Neural progenitor cell (in vitro differentiated cells): ENCODE measurements at regions not wholly inside any gene's neighbourhood (a gene's known extent, or its start where the extent isn't known, plus 50 kb on each side); places are given as distances from the start of the nearest gene placed in this dataset.

Source experiments
- DNase-seq: peaks from one replicate; pipeline ENCODE4 v3.0.0-alpha.2; 2016; ENCODE audit warnings: low spot score
- H2AFZ ChIP-seq: fragments of 200-600 bp; sonication (generic); replicated peaks from 2 replicates; pipeline ENCODE4 v1.6.1; 2016; ENCODE audit warnings: antibody characterized with exemption
- H3F3A ChIP-seq: fragments of 200-600 bp; sonication (generic); 2 replicates; pipeline ENCODE4 v1.6.1; 2016; ENCODE audit warnings: antibody characterized with exemption, low read depth
- H3K27ac ChIP-seq: fragments of 200-600 bp; sonication (generic); 2 replicates; pipeline ENCODE4 v1.5.1; 2016; ENCODE audit warnings: mild to moderate bottlenecking
- H3K27me3 ChIP-seq: fragments of 200-600 bp; sonication (generic); 2 replicates; pipeline ENCODE4 v1.6.1; 2016; ENCODE audit warnings: mild to moderate bottlenecking, moderate library complexity
- H3K36me3 ChIP-seq: fragments of 200-600 bp; sonication (generic); 2 replicates; pipeline ENCODE4 v1.5.1; 2016
- H3K4me1 ChIP-seq: fragments of 200-600 bp; sonication (generic); 2 replicates; pipeline ENCODE4 v1.6.1; 2016; ENCODE audit warnings: mixed run types
- H3K4me2 ChIP-seq: fragments of 200-600 bp; sonication (generic); 2 replicates; pipeline ENCODE4 v1.6.1; 2016
- H3K4me3 ChIP-seq: fragments of 200-600 bp; sonication (generic); 2 replicates; pipeline ENCODE4 v1.5.1; 2016
- H3K79me2 ChIP-seq: fragments of 200-600 bp; sonication (generic); 2 replicates; pipeline ENCODE4 v1.6.1; 2016; ENCODE audit warnings: low read depth
- H3K9ac ChIP-seq: fragments of 200-600 bp; sonication (generic); 2 replicates; pipeline ENCODE4 v1.6.1; 2016
- H3K9me3 ChIP-seq: fragments of 200-600 bp; sonication (generic); 2 replicates; pipeline ENCODE4 v1.5.1; 2016; ENCODE audit warnings: low read depth
- H4K20me1 ChIP-seq: fragments of 200-600 bp; sonication (generic); 2 replicates; pipeline ENCODE4 v1.6.1; 2016; ENCODE audit warnings: low read depth
- H3K27ac Mint-ChIP-seq: 3 replicates; pipeline ENCODE4 v1.8.0; 2021; ENCODE audit warnings: mixed read lengths
- H3K27me3 Mint-ChIP-seq: 2 replicates; pipeline ENCODE4 v1.8.0; 2022; ENCODE audit warnings: low read depth, mild to moderate bottlenecking, inconsistent platforms, moderate library complexity, mixed read lengths; ENCODE audit not compliant: insufficient read depth
- H3K36me3 Mint-ChIP-seq: 3 replicates; pipeline ENCODE4 v1.8.0; 2021; ENCODE audit warnings: mixed read lengths
- H3K4me1 Mint-ChIP-seq: 3 replicates; pipeline ENCODE4 v1.8.0; 2021; ENCODE audit warnings: mixed read lengths
- H3K4me3 Mint-ChIP-seq: 3 replicates; pipeline ENCODE4 v1.8.0; 2021; ENCODE audit warnings: mild to moderate bottlenecking, moderate library complexity, mixed read lengths
- H3K9me3 Mint-ChIP-seq: 3 replicates; pipeline ENCODE4 v1.8.0; 2020; ENCODE audit warnings: mixed read lengths
- EZH2 ChIP-seq: fragments of 200-600 bp; sonication (generic); IDR thresholded peaks from 2 replicates; pipeline ENCODE4 v1.6.1; 2017; ENCODE audit warnings: antibody characterized with exemption, mild to moderate bottlenecking, moderate library complexity
- EZH2phosphoT487 ChIP-seq: fragments of 200-600 bp; sonication (generic); IDR thresholded peaks from 2 replicates; pipeline ENCODE4 v1.6.1; 2017; ENCODE audit warnings: antibody characterized with exemption
- TF ChIP-seq, protein P1 (sequence below): fragments of 200-600 bp; sonication (generic); IDR thresholded peaks from 2 replicates; pipeline ENCODE4 v1.5.1; 2017; ENCODE audit warnings: antibody characterized with exemption, mild to moderate bottlenecking

DNA sequence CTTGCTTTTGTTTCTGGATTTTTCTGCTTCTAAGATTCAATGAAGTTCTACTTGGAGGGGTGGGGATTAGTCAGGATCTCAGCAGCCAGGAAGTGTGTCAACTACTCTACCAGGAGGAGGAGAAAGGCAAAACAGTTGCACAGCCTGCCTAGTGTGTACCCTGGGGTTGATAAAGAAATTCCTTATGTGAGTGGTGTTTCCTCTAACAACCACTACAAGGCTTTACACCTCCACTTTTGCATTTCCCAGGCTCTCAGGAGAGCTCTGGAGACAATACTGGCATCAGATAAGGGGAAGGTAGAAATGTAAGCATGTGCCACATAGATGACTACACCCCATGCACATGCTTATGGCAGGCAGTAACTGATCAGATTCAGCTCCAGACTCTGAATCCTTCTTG lies 174.6 kb downstream of the TOX3 start:
- H4K20me1 ChIP-seq = no peaks in the 10 kb centered on the region
- no peak for DNase-seq
- H3K4me1 ChIP-seq = peaks cover 6% of the 10 kb centered on the region
- no peak overlapping the region for H3K4me3 ChIP-seq
- TF ChIP-seq EZH2phosphoT487 (no peak), EZH2 (no peak)
- TF ChIP-seq, protein P1, sequence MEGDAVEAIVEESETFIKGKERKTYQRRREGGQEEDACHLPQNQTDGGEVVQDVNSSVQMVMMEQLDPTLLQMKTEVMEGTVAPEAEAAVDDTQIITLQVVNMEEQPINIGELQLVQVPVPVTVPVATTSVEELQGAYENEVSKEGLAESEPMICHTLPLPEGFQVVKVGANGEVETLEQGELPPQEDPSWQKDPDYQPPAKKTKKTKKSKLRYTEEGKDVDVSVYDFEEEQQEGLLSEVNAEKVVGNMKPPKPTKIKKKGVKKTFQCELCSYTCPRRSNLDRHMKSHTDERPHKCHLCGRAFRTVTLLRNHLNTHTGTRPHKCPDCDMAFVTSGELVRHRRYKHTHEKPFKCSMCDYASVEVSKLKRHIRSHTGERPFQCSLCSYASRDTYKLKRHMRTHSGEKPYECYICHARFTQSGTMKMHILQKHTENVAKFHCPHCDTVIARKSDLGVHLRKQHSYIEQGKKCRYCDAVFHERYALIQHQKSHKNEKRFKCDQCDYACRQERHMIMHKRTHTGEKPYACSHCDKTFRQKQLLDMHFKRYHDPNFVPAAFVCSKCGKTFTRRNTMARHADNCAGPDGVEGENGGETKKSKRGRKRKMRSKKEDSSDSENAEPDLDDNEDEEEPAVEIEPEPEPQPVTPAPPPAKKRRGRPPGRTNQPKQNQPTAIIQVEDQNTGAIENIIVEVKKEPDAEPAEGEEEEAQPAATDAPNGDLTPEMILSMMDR = no peak
- no peaks in the 10 kb centered on the region for H3K4me1 Mint-ChIP-seq
- no peaks in the 10 kb centered on the region for H3F3A ChIP-seq
- no peak overlapping the region for H3K27ac Mint-ChIP-seq
- H3K36me3 ChIP-seq = no peaks in the 10 kb centered on the region
- no peaks in the 10 kb centered on the region for H3K79me2 ChIP-seq
- no peak overlapping the region for H3K27ac ChIP-seq
- H3K27me3 ChIP-seq = no peaks in the 10 kb centered on the region
- no peak overlapping the region for H3K9ac ChIP-seq
- peaks cover 4% of the 10 kb centered on the region for H3K27me3 Mint-ChIP-seq
- H3K4me2 ChIP-seq = no peak overlapping the region
- peak overlapping the region; percentile 77 for H2AFZ ChIP-seq
- no peak overlapping the region for H3K4me3 Mint-ChIP-seq
- no peaks in the 10 kb centered on the region for H3K9me3 ChIP-seq
- H3K36me3 Mint-ChIP-seq = no peaks in the 10 kb centered on the region
- peaks cover 6% of the 10 kb centered on the region for H3K9me3 Mint-ChIP-seq

- no peak overlapping the region for H3K4me3 ChIP-seq
- Mint-ChIP-seq H3K36me3 (no peaks in the 10 kb centered on the region), H3K4me3 (no peak overlapping the region), H3K4me1 (no peaks in the 10 kb centered on the region), H3K9me3 (peaks cover 6% of the 10 kb centered on the region), H3K27ac (no peak overlapping the region), H3K27me3 (peaks cover 4% of the 10 kb centered on the region)
- no peaks in the 10 kb centered on the region for H3K9me3 ChIP-seq
- H3F3A ChIP-seq = no peaks in the 10 kb centered on the region
- no peaks in the 10 kb centered on the region for H3K79me2 ChIP-seq
- peaks cover 6% of the 10 kb centered on the region for H3K4me1 ChIP-seq
- no peaks in the 10 kb centered on the region for H3K36me3 ChIP-seq
- H3K27ac ChIP-seq = no peak overlapping the region
- no peak overlapping the region for H3K4me2 ChIP-seq
- DNase-seq = no peak
- H3K27me3 ChIP-seq = no peaks in the 10 kb centered on the region
- TF ChIP-seq, protein P1 = no peak
- H4K20me1 ChIP-seq = no peaks in the 10 kb centered on the region
- no peak overlapping the region for H2AFZ ChIP-seq
- H3K9ac ChIP-seq = no peak overlapping the region
These were observed 178.1 kb downstream of the TOX3 start for GRCh38 chr16:52368859-52369258.

- peaks cover 6% of the 10 kb centered on the region for H3K4me1 ChIP-seq
- H3K4me2 ChIP-seq = no peak overlapping the region
- H4K20me1 ChIP-seq = no peaks in the 10 kb centered on the region
- no peak overlapping the region for H3K4me3 Mint-ChIP-seq
- TF ChIP-seq EZH2 (no peak), EZH2phosphoT487 (no peak)
- TF ChIP-seq, protein P1 = no peak
- no peak overlapping the region for H3K27ac ChIP-seq
- no peaks in the 10 kb centered on the region for H3K36me3 Mint-ChIP-seq
- no peak for DNase-seq
- H3K9ac ChIP-seq = no peak overlapping the region
- H3K9me3 Mint-ChIP-seq = peaks cover 3% of the 10 kb centered on the region
- H3K4me3 ChIP-seq = no peak overlapping the region
- H3K36me3 ChIP-seq = no peaks in the 10 kb centered on the region
- H3K79me2 ChIP-seq = no peaks in the 10 kb centered on the region
- no peak overlapping the region for H2AFZ ChIP-seq
- no peaks in the 10 kb centered on the region for H3K4me1 Mint-ChIP-seq
- H3K27ac Mint-ChIP-seq = no peak overlapping the region
- no peaks in the 10 kb centered on the region for H3F3A ChIP-seq
- H3K27me3 Mint-ChIP-seq = peaks cover 4% of the 10 kb centered on the region
- no peaks in the 10 kb centered on the region for H3K9me3 ChIP-seq
- H3K27me3 ChIP-seq = no peaks in the 10 kb centered on the region
These were observed 179.1 kb downstream of the TOX3 start for GRCh38 chr16:52367821-52368220.

GRCh38 chr16:52366983-52367382 lies 180.0 kb downstream of the TOX3 start:
- Histone ChIP-seq H3F3A (no peaks in the 10 kb centered on the region), H3K9ac (no peak overlapping the region), H3K4me1 (peaks cover under 1% of the 10 kb centered on the region), H4K20me1 (no peaks in the 10 kb centered on the region), H3K9me3 (no peaks in the 10 kb centered on the region), H2AFZ (no peak overlapping the region), H3K4me2 (no peak overlapping the region), H3K27ac (no peak overlapping the region), H3K27me3 (no peaks in the 10 kb centered on the region), H3K36me3 (no peaks in the 10 kb centered on the region), H3K4me3 (no peak overlapping the region), H3K79me2 (no peaks in the 10 kb centered on the region)
- no peaks in the 10 kb centered on the region for H3K4me1 Mint-ChIP-seq
- no peak overlapping the region for H3K27ac Mint-ChIP-seq
- DNase-seq = no peak
- no peak overlapping the region for H3K4me3 Mint-ChIP-seq
- no peaks in the 10 kb centered on the region for H3K36me3 Mint-ChIP-seq
- no peaks in the 10 kb centered on the region for H3K9me3 Mint-ChIP-seq
- TF ChIP-seq EZH2phosphoT487 = no peak
- TF ChIP-seq EZH2 = no peak
- TF ChIP-seq, protein P1 = no peak
- H3K27me3 Mint-ChIP-seq = peaks cover 2% of the 10 kb centered on the region
